ENCODE measurements at regions not wholly inside any gene's neighbourhood (a gene's known extent, or its start where the extent isn't known, plus 50 kb on each side); places are given as distances from the start of the nearest gene placed in this dataset.

- TF ChIP-seq EZH2phosphoT487 (IDR thresholded peaks at IDR 0.05; ENCODE audit: borderline replicate concordance) (no peak), CTCF (IDR thresholded peaks at IDR 0.05 in 2 of 3, conservative IDR thresholded peaks at IDR 0.05 in 1 of 3; ENCODE audit: borderline replicate concordance in 1 of 3, insufficient read depth in 1 of 3, low read depth in 2 of 3, low read length in 2 of 3) (no peak), POLR2AphosphoS5 (IDR thresholded peaks at IDR 0.05; ENCODE audit: low read depth, low read length) (no peak), MAX (IDR thresholded peaks at IDR 0.05) (no peak), EZH2 (IDR thresholded peaks at IDR 0.05) (no peak), POLR2A (IDR thresholded peaks at IDR 0.05; ENCODE audit: borderline replicate concordance, extremely low read depth, insufficient read depth, insufficient read length) (no peak), ZFX (IDR thresholded peaks at IDR 0.05) (no peak)
Observed at GRCh38 chr6:114452785-114453401, 110.1 kb upstream of the HS3ST5 start.
